Transverse colon (tissue), 4 donors: ENCODE measurements at regions not wholly inside any gene's neighbourhood (a gene's known extent, or its start where the extent isn't known, plus 50 kb on each side); places are given as distances from the start of the nearest gene placed in this dataset.

Experiments
- CTCF ChIP-seq, 5 experiments: fragments of 200-600 bp in 3 of 5; fragments of 450-650 bp in 2 of 5; sonication (generic) in 3 of 5; IDR thresholded peaks; 1 replicate in 2 of 5; 2 replicates in 3 of 5; pipeline ENCODE4 v1.5.1; 2016 to 2017; ENCODE audit warnings: antibody characterized with exemption in 5 of 5, inconsistent platforms in 3 of 5, mild to moderate bottlenecking in 2 of 5, moderate library complexity in 1 of 5
- EP300 ChIP-seq: sonication (generic); formaldehyde crosslinking; IDR thresholded peaks from one replicate; pipeline ENCODE4 v1.6.1; 2017; ENCODE audit warnings: antibody characterized with exemption, low read depth
- POLR2A ChIP-seq: fragments of 450-650 bp; IDR thresholded peaks from one replicate; pipeline ENCODE4 v1.6.1; 2016; ENCODE audit warnings: antibody characterized with exemption, mild to moderate bottlenecking, moderate library complexity
- POLR2AphosphoS5 ChIP-seq, 3 donors: sonication (generic); formaldehyde crosslinking; IDR thresholded peaks; one replicate each; pipeline ENCODE4 v1.6.1; 2016; ENCODE audit warnings: antibody characterized with exemption in 3 of 3

GRCh38 chr11:131135611-131136010 lies 219.3 kb upstream of the SNX19 start:
- TF ChIP-seq CTCF (IDR thresholded peaks at IDR 0.05), result no peak
- TF ChIP-seq EP300, result no peak
- TF ChIP-seq POLR2AphosphoS5 (IDR thresholded peaks at IDR 0.05), result no peak
- TF ChIP-seq POLR2A, result no peak
